Stimulated activated CD8-positive, alpha-beta memory T cell treated with anti-CD3 and anti-CD28 coated beads, Interleukin-2, amount 100 ng/mL, for 48 hours (primary cell): ENCODE measurements at regions not wholly inside any gene's neighbourhood (a gene's known extent, or its start where the extent isn't known, plus 50 kb on each side); places are given as distances from the start of the nearest gene placed in this dataset.
A peak's percentile ranks its signal among the peaks of the same experiment; 100 is the strongest.
"Not testable (repeated sequence)": the region's sequence is repeated elsewhere in the genome, so short reads cannot be mapped to it uniquely, and the experiment has no call there.

Source experiments
- DNase-seq, 2 donors: peaks; one replicate each; pipeline ENCODE4 v3.0.0-alpha.2; 2020; ENCODE audit warnings: low read depth in 2 of 2

GRCh38 chr9:6104406-6104805 is 89.0 kb upstream of the RANBP6 start:
- not testable (repeated sequence) for DNase-seq

GRCh38 chr9:6103911-6104310 is 88.5 kb upstream of the RANBP6 start:
- DNase-seq, result not testable (repeated sequence)

- DNase-seq, result not testable (repeated sequence)
These were observed 87.0 kb upstream of the RANBP6 start for GRCh38 chr9:6102336-6102987.

- not testable (repeated sequence) for DNase-seq
These were observed 86.3 kb upstream of the RANBP6 start for GRCh38 chr9:6101725-6102124.

- not testable (repeated sequence) for DNase-seq
These were observed 83.9 kb upstream of the RANBP6 start for GRCh38 chr9:6099346-6099745.

- DNase-seq, result no peak
These were observed 83.0 kb upstream of the RANBP6 start for GRCh38 chr9:6098431-6098830.

GRCh38 chr9:6096821-6097220 is 81.4 kb upstream of the RANBP6 start:
- DNase-seq, result no peak

- DNase-seq, result no peak
These were observed 75.1 kb upstream of the RANBP6 start for GRCh38 chr9:6090277-6091210.

GRCh38 chr9:6089300-6089699 is 73.9 kb upstream of the RANBP6 start:
- DNase-seq, result no peak

- no peak for DNase-seq
These were observed 70.7 kb upstream of the RANBP6 start for GRCh38 chr9:6086006-6086655.

GRCh38 chr9:6080154-6080716 is 64.8 kb upstream of the RANBP6 start:
- peak; percentile 42 to 59 for DNase-seq

- DNase-seq, result no peak
These were observed 64.0 kb upstream of the RANBP6 start for GRCh38 chr9:6079386-6079785.

GRCh38 chr9:6078382-6079105 is 63.1 kb upstream of the RANBP6 start:
- DNase-seq, result no peak

- no peak for DNase-seq
These were observed 61.4 kb upstream of the RANBP6 start for GRCh38 chr9:6076851-6077250.

GRCh38 chr9:6073731-6074130 is 58.3 kb upstream of the RANBP6 start:
- DNase-seq, result no peak

- DNase-seq, result no peak
These were observed 57.4 kb upstream of the RANBP6 start for GRCh38 chr9:6072865-6073264.

- no peak for DNase-seq
These were observed 57.0 kb upstream of the RANBP6 start for GRCh38 chr9:6072453-6072852.

GRCh38 chr9:6068983-6069382 is 53.6 kb upstream of the RANBP6 start:
- no peak for DNase-seq

- no peak for DNase-seq
These were observed 52.0 kb upstream of the RANBP6 start for GRCh38 chr9:6067426-6067825.
